ENCODE measurements at regions not wholly inside any gene's neighbourhood (a gene's known extent, or its start where the extent isn't known, plus 50 kb on each side); places are given as distances from the start of the nearest gene placed in this dataset.

DNA sequence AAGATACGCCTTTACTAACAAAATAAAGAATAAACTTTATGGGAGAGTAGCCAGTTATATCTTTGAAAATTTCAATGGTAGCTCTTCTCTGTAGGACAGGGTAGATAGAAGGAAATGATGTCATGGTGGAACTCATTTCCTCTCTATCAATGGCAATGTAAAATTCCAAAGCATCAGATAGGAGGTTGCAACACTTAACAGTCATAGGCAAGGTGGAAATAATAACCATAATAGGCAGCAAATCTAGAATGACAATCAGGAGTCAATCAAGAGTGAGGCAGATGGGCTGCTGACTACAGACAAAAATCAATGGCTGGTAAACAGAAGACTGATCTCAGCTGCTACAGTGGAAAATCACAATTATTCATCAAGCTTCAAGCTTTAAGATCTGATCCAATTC, 53.9 kb upstream of the TET2 start:
- H3K4me3 ChIP-seq (ENCODE audit: low read depth, low read length, poor library complexity, severe bottlenecking), result no peak overlapping the region
- H3K9me2 ChIP-seq (ENCODE audit: low read depth, low read length), result no peaks in the 10 kb centered on the region
- H3K9me3 ChIP-seq (ENCODE audit: low read length), result no peaks in the 10 kb centered on the region
- H3K36me3 ChIP-seq (ENCODE audit: insufficient read depth, low read length), result no peaks in the 10 kb centered on the region
- no peak overlapping the region for H3K4me2 ChIP-seq (ENCODE audit: low read length)
- H3F3A ChIP-seq (ENCODE audit: insufficient read depth, low read length), result 0 out of 2 replicates have a peak, but pooled peaks cover 2% of the 10 kb centered on the region
- H2AFZ ChIP-seq (ENCODE audit: low read length), result no peak overlapping the region
- no peaks in the 10 kb centered on the region for H4K20me1 ChIP-seq (ENCODE audit: insufficient read depth, low read length)
- H3K79me2 ChIP-seq (ENCODE audit: insufficient read depth, low read length), result no peaks in the 10 kb centered on the region
- no peak for TF ChIP-seq EZH2 (IDR thresholded peaks at IDR 0.05; ENCODE audit: borderline replicate concordance, low read length)
- TF ChIP-seq, protein P1, sequence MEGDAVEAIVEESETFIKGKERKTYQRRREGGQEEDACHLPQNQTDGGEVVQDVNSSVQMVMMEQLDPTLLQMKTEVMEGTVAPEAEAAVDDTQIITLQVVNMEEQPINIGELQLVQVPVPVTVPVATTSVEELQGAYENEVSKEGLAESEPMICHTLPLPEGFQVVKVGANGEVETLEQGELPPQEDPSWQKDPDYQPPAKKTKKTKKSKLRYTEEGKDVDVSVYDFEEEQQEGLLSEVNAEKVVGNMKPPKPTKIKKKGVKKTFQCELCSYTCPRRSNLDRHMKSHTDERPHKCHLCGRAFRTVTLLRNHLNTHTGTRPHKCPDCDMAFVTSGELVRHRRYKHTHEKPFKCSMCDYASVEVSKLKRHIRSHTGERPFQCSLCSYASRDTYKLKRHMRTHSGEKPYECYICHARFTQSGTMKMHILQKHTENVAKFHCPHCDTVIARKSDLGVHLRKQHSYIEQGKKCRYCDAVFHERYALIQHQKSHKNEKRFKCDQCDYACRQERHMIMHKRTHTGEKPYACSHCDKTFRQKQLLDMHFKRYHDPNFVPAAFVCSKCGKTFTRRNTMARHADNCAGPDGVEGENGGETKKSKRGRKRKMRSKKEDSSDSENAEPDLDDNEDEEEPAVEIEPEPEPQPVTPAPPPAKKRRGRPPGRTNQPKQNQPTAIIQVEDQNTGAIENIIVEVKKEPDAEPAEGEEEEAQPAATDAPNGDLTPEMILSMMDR (IDR thresholded peaks at IDR 0.05; ENCODE audit: low read length), result no peak
- no peaks in the 10 kb centered on the region for H3K27me3 ChIP-seq (ENCODE audit: insufficient read depth, low read length)
- no peak overlapping the region for H3K27ac ChIP-seq (ENCODE audit: low read depth, low read length, poor library complexity, severe bottlenecking)
- H3K9ac ChIP-seq (ENCODE audit: low read length), result no peak overlapping the region
- no peaks in the 10 kb centered on the region for H3K4me1 ChIP-seq (ENCODE audit: insufficient read depth, low read length, severe bottlenecking)

DNA sequence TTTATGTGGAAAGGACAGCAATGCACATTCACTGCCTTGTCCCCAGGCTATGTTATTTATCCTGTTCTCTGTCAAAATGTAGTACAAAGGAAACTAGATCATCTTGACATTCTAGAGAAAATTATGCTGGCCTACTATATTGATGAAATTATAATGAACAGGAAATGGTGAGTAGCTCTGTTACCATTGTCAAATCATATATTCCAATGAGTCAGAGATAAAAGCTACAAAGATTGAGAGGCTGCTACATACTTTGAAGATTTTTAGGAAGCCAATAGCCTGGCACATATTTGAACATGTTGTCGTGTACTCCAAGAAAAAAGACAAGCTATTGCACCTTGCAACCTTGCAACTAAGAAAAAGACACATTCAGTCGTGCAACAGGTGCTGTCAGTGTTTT, 52.7 kb upstream of the TET2 start:
- 0 out of 2 replicates have a peak, but pooled peaks cover 2% of the 10 kb centered on the region for H3F3A ChIP-seq (ENCODE audit: insufficient read depth, low read length)
- H4K20me1 ChIP-seq (ENCODE audit: insufficient read depth, low read length), result no peaks in the 10 kb centered on the region
- no peak overlapping the region for H3K4me2 ChIP-seq (ENCODE audit: low read length)
- H3K4me1 ChIP-seq (ENCODE audit: insufficient read depth, low read length, severe bottlenecking), result no peaks in the 10 kb centered on the region
- no peaks in the 10 kb centered on the region for H3K9me3 ChIP-seq (ENCODE audit: low read length)
- H3K27ac ChIP-seq (ENCODE audit: low read depth, low read length, poor library complexity, severe bottlenecking), result no peak overlapping the region
- H3K36me3 ChIP-seq (ENCODE audit: insufficient read depth, low read length), result no peaks in the 10 kb centered on the region
- H3K9me2 ChIP-seq (ENCODE audit: low read depth, low read length), result no peaks in the 10 kb centered on the region
- TF ChIP-seq, protein P1 (IDR thresholded peaks at IDR 0.05; ENCODE audit: low read length), result no peak
- no peak for TF ChIP-seq EZH2 (IDR thresholded peaks at IDR 0.05; ENCODE audit: borderline replicate concordance, low read length)
- H2AFZ ChIP-seq (ENCODE audit: low read length), result no peak overlapping the region
- no peak overlapping the region for H3K4me3 ChIP-seq (ENCODE audit: low read depth, low read length, poor library complexity, severe bottlenecking)
- H3K79me2 ChIP-seq (ENCODE audit: insufficient read depth, low read length), result no peaks in the 10 kb centered on the region
- no peaks in the 10 kb centered on the region for H3K27me3 ChIP-seq (ENCODE audit: insufficient read depth, low read length)
- no peak overlapping the region for H3K9ac ChIP-seq (ENCODE audit: low read length)
